GM21515 (cell line): ENCODE measurements at regions not wholly inside any gene's neighbourhood (a gene's known extent, or its start where the extent isn't known, plus 50 kb on each side); places are given as distances from the start of the nearest gene placed in this dataset.

Experiments
- ATAC-seq: cut with Tn5 transposase; IDR thresholded peaks from one replicate; pipeline ENCODE4 v1.9.1; 2021; ENCODE audit not compliant: unreplicated experiment

GRCh38 chr2:138428710-138429440 lies 72.7 kb upstream of the SPOPL start:
- no peak for ATAC-seq

GRCh38 chr2:138430181-138430580 lies 71.4 kb upstream of the SPOPL start:
- ATAC-seq, result no peak

- ATAC-seq, result no peak
Measured at GRCh38 chr2:138432971-138433370, 68.6 kb upstream of the SPOPL start.

DNA sequence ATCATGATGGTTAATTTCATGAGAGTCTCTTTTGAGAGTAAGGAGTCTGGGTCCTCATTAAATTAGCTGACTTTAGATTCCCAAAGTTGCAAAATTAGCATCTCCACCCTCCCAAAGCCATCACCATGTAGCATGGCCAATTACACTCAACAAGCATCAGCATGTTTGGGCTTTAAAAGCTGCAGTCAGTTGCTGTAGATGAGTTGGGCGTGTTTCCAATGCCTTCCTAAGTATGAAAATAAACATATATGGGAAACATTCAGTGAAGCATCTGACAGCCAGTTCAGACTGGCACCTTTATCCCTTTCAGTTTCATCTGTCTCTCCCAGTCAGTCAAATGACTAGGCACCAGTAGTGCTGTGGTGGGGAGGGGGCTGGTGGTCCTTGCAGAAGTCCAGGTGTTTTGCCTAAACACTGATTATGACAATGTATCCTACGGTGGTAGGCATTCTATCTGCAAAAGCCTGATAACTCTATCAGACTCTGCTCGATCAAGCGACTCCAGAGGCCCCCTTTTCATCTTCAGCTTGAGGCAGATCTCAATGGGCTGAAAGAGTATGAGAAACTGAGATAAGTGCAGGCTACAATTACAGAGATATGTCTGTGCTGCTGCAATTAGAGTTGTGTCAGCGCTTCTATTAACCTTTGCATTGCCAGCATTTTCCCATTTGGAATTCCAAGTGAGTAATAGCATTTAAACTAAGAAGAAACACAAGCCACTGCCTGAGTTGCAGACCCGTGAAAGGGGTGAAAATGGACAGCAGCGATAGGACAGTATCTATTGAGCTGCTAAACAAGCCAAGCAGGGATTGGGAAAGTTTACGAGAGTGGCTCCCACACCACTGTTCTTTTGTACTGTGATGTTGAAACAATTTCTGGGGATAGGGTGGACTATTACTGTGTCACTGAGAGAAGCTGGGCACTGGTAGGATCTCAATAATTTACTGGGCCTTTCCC lies 67.3 kb upstream of the SPOPL start:
- ATAC-seq, result no peak

DNA sequence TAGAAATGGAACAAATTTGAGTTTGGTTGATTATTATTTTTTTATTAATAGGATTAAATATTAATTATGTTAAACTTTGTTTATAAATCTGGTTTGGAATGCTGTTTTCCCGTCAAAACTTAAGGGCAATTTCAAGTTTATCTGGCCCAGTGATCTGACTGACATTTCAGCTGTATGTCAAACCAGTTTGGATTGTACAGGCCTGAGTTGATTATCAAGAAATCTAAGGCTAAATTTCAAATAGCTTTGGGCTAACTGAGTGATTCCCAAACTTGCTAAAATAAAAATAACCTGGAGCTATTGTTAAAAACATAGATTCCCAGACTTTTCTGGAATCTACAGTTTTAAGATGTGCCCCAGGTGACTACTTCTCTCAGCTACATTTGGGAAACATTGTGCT lies 65.9 kb upstream of the SPOPL start:
- no peak for ATAC-seq

GRCh38 chr2:138439733-138440132 lies 61.8 kb upstream of the SPOPL start:
- ATAC-seq, result no peak

GRCh38 chr2:138440759-138441158 lies 60.8 kb upstream of the SPOPL start:
- no peak for ATAC-seq

- ATAC-seq, result no peak
Measured at GRCh38 chr2:138441916-138442315, 59.7 kb upstream of the SPOPL start.

GRCh38 chr2:138444411-138444810 lies 57.2 kb upstream of the SPOPL start:
- ATAC-seq, result no peak

DNA sequence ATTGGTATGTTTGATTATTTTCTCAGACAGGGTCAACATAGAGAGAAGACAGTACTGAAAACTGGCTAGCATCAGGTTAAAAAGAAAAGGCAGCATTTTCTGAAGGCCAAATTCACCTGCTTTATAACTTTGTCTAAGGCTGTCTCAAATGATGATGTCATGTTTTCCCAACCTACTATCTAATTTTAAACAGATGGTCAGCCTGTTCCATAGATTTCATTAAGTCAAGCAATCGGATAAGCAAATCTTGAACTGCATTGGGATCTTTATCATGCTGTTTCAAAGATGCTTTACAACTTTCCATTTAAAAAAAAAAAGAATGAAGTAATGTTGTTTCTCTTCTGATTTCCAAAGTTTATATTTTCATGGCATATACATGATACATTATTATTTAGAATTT lies 56.3 kb upstream of the SPOPL start:
- no peak for ATAC-seq

DNA sequence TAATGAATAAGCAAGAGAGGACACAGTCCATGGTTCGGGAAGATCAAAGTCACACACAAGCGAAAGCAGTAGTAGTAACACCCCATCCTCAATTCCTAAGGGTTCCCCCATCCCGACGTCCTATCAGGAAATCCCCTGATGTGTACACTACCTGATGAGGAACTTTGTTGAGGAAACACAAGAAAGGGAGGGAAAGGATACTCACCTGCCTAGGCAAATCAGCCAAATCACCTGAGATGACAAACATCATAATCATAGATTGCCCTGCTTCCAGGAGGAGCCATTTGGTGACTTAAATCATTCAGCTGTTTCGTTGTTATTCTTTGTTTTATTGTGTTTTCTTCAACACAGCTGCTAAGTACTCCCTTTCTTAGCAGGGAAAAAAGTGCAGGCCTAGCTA lies 55.5 kb upstream of the SPOPL start:
- no peak for ATAC-seq

DNA sequence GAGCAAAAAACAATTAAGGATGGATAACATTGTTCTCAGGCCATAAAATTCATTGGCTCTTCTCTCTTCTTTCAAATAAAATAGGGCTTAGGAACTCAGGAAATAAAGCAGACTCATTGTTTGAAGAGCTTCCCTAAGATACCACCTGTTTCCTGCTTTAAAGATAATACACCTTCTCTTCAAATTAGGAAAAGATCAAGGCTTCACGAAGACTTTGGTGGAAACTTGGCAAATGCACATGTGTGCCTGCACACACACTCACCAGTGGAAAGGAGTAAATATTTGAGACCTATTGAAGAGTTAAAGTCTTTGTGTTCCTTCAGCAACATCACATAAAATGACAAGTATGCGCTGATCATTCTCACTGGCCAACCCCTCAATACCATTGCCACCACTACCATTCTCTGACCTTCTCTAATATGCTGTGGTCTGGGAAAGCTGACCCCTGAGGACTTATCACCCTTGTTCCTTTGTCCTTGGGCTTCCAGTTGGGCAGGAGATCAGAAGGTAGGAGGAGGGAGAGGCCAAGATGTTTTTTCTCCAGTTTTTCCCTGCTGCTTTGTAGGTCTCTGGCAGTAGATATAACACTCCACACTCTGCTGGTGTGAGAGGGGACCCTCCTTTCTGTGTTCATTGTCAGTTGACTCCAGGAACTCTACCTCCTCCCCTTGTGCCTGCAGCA lies 53.5 kb upstream of the SPOPL start:
- no peak for ATAC-seq
